GM12875 (cell line): ENCODE measurements at regions not wholly inside any gene's neighbourhood (a gene's known extent, or its start where the extent isn't known, plus 50 kb on each side); places are given as distances from the start of the nearest gene placed in this dataset.

Source experiments
- H3K4me3 ChIP-seq: one replicate; pipeline ENCODE4 v1.5.1; 2011; ENCODE audit warnings: low read depth, low read length, control low read depth
- CTCF ChIP-seq: IDR thresholded peaks from 2 replicates; pipeline ENCODE4 v1.5.1; 2011; ENCODE audit warnings: low read depth, mild to moderate bottlenecking, control low read depth, inconsistent platforms, low read length, moderate library complexity, borderline replicate concordance; ENCODE audit not compliant: insufficient read depth

DNA sequence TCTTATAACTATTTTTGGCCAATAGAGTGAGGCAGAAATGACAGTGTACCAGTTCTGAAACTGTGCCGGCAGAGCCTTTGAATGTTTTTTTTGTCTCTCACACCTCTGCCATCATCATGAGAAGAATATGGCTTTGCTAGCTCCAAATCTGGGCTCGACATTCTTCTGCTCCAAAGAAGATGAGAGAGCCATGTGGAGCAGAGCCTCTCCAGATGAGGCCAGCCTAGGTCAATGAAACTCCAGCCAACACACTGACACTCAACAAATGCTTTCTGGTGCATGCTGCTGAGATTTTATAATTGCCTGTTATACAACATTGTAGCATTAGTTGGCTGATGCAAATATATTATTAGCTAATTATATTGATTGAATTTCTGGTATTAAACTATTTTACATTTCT lies 154.7 kb downstream of the SLC38A4 start:
- TF ChIP-seq CTCF = no peak
- H3K4me3 ChIP-seq = no peak overlapping the region

DNA sequence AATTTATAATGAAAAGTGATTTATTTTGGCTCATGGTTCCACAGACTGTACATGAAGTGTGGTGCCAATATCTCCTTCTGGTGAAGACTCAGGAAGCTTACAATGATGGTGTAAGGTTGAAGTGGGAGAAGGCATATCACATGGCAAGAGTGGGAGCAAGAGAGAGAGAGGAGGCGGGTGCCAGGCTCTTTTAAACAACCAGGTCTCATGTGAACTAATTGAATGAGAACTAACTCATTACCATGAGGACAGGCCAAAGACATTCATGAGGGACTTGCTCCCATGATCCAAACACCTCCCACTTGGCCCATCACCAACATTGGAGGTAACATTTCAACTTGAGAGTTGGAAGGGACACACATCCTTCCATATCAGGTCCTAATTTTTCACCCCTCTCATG lies 155.2 kb downstream of the SLC38A4 start:
- TF ChIP-seq CTCF = no peak
- H3K4me3 ChIP-seq = no peak overlapping the region

DNA sequence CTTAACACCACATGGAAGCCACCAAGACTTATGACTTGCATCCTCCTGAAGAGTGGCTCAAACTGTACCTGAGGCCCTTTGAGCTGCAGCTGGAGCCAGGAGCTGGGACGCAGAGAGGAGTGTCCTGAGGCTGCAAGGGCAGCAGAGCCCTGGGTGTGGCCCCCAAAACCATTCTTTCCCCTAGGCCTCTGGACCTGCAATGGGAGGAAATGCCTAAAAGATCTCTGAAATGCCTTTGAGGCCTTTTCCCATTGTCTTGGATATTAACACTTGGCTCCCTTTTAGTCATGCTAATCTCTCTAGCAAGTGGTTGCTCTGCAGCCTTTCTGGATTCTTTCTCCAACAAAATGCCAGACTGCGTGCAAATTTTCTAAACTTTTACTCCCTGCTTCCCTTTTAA lies 156.1 kb downstream of the SLC38A4 start:
- no peak for TF ChIP-seq CTCF
- H3K4me3 ChIP-seq = no peak overlapping the region

GRCh38 chr12:46667551-46667950 lies 158.2 kb downstream of the SLC38A4 start:
- TF ChIP-seq CTCF = no peak
- H3K4me3 ChIP-seq = no peak overlapping the region

DNA sequence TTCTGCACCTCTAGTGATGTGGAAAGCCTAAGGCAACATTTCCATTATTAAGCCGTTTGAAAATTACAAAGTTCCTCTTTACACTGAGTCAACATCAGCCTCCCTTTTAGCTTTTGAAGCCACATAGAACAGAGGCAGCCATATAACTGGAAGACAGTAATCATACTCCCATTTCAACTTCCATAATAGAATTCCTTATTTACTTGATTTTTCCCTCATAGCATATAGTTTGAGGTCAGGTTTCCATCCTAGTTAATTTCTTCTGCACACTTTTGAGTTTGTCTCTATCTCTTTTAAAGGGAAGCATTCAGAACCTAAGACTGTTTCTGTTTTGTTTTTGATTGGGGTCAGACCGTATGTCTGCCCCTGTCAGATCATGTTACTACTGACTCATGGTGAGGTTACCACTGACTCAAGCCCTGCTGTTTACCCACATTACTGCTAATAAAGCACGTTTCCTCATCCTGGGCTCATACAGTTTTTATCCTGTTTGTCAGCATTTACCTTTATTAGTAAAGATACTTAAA lies 161.0 kb downstream of the SLC38A4 start:
- H3K4me3 ChIP-seq = no peak overlapping the region
- TF ChIP-seq CTCF = no peak

DNA sequence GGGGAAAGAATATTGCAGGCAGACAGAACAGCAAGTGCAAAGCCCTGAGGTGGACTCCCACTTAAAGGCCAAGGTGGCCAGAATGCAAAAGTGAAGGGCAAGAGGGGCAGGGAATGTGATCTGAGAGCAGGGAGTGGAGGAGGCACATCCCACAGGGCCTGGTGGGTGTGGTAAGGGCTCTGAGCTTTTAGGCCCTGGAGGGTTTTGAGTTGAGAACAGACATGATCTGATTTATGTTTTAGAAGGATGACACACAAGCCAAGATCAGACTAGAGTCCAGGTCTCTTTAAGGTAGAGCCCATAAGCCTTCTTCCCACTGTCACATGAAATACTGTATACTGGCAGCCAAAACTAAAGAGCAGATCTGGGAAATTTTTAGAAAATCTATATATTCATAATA lies 162.5 kb downstream of the SLC38A4 start:
- H3K4me3 ChIP-seq = no peak overlapping the region
- TF ChIP-seq CTCF = no peak

DNA sequence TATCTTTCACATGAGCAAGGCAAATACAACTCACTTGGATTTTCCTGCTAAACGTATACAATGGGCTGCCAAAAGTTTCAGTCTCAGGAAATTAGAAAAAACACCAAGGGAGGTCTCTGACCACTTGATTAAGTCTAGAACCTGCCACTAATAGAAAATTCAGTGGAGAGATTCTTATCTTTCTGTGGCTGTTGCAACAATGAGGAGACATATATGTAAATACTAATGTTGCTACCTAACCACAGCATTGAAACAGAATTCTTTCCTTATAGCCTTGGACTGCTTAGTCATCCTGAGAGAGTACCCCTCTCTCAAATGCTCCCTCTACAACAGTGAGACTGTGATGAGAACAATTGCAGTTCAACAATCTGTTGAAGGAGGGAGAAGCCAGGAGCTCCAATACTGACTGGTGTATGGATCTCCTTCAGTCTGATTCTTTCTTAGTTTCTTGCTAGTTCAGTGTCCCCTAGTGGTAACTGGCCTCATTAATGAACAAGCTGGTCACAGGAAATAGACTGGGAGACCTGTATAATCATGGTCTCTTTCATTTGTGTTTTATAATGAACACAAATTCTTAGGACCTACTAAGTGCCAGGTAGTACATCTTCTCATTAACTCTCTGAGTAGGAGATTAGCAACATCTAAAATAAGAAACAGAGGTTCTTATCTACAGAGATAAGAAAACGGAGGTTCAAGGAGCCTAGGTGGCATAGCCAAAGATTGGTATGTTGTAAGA lies 164.5 kb downstream of the SLC38A4 start:
- no peak overlapping the region for H3K4me3 ChIP-seq
- TF ChIP-seq CTCF = peak; percentile 65; the same call in 1 of the 2 replicates
